H9 (cell line): ENCODE measurements at regions not wholly inside any gene's neighbourhood (a gene's known extent, or its start where the extent isn't known, plus 50 kb on each side); places are given as distances from the start of the nearest gene placed in this dataset.

Experiments used
- DNase-seq: peaks from one replicate; pipeline ENCODE4 v3.0.0-alpha.2; 2017
- H2AFZ ChIP-seq: one replicate; pipeline ENCODE4 v1.6.1; 2013; ENCODE audit warnings: mild to moderate bottlenecking, low read length, control low read depth, moderate library complexity
- H2AK5ac ChIP-seq: 2 replicates; pipeline ENCODE4 v1.6.1; 2013; ENCODE audit warnings: low read length, control low read depth, mixed read lengths; ENCODE audit not compliant: insufficient read length
- H2BK120ac ChIP-seq: one replicate; pipeline ENCODE4 v1.6.1; 2013; ENCODE audit warnings: low read depth, mild to moderate bottlenecking, low read length, control low read depth, inconsistent platforms; ENCODE audit not compliant: poor library complexity, severe bottlenecking
- H2BK12ac ChIP-seq: 2 replicates; pipeline ENCODE4 v1.6.1; 2013; ENCODE audit warnings: low read length, control low read depth, mixed read lengths, low read depth; ENCODE audit not compliant: insufficient read length
- H2BK15ac ChIP-seq: 2 replicates; pipeline ENCODE4 v1.6.1; 2013; ENCODE audit warnings: low read depth, low read length, control low read depth
- H2BK20ac ChIP-seq: one replicate; pipeline ENCODE4 v1.6.1; 2013; ENCODE audit warnings: low read depth, mild to moderate bottlenecking, low read length, control low read depth, inconsistent platforms; ENCODE audit not compliant: poor library complexity, severe bottlenecking
- H2BK5ac ChIP-seq: 2 replicates; pipeline ENCODE4 v1.6.1; 2013; ENCODE audit warnings: low read length, control low read depth, mixed read lengths; ENCODE audit not compliant: insufficient read length
- H3K14ac ChIP-seq: 2 replicates; pipeline ENCODE4 v1.6.1; 2013; ENCODE audit warnings: low read length, control low read depth; ENCODE audit not compliant: insufficient read depth
- H3K18ac ChIP-seq: 2 replicates; pipeline ENCODE4 v1.6.1; 2013; ENCODE audit warnings: low read depth, mild to moderate bottlenecking, mixed read lengths, low read length, control low read depth; ENCODE audit not compliant: insufficient read length
- H3K23ac ChIP-seq: 2 replicates; pipeline ENCODE4 v1.6.1; 2013; ENCODE audit warnings: low read length, control low read depth, mixed read lengths, low read depth; ENCODE audit not compliant: insufficient read length
- H3K23me2 ChIP-seq: 2 replicates; pipeline ENCODE4 v1.6.1; 2013; ENCODE audit warnings: low read depth, mild to moderate bottlenecking, mixed read lengths, low read length, control low read depth; ENCODE audit not compliant: insufficient read length, poor library complexity, severe bottlenecking
- H3K27ac ChIP-seq: 2 replicates; pipeline ENCODE4 v1.5.1; 2013; ENCODE audit warnings: low read length, control low read depth, mixed read lengths, low read depth; ENCODE audit not compliant: insufficient read length
- H3K27me3 ChIP-seq: 2 replicates; pipeline ENCODE4 v1.6.1; 2013; ENCODE audit warnings: low read length, control low read depth, inconsistent platforms; ENCODE audit not compliant: insufficient read depth
- H3K4ac ChIP-seq: 2 replicates; pipeline ENCODE4 v1.6.1; 2013; ENCODE audit warnings: low read depth, mild to moderate bottlenecking, control low read depth, inconsistent platforms, low read length, moderate library complexity
- H3K4me1 ChIP-seq: 2 replicates; pipeline ENCODE4 v1.6.1; 2013; ENCODE audit warnings: low read length, control low read depth, inconsistent platforms; ENCODE audit not compliant: insufficient read depth
- H3K4me2 ChIP-seq: 2 replicates; pipeline ENCODE4 v1.6.1; 2013; ENCODE audit warnings: low read length, control low read depth, mixed read lengths; ENCODE audit not compliant: insufficient read length, insufficient read depth
- H3K56ac ChIP-seq: 2 replicates; pipeline ENCODE4 v1.6.1; 2013; ENCODE audit warnings: low read depth, mild to moderate bottlenecking, mixed read lengths, low read length, control low read depth; ENCODE audit not compliant: insufficient read length
- H3K79me1 ChIP-seq: 2 replicates; pipeline ENCODE4 v1.6.1; 2013; ENCODE audit warnings: low read depth, mild to moderate bottlenecking, moderate library complexity, low read length, control low read depth, inconsistent platforms; ENCODE audit not compliant: insufficient read depth, poor library complexity, severe bottlenecking
- H3K79me2 ChIP-seq: 2 replicates; pipeline ENCODE4 v1.6.1; 2013; ENCODE audit warnings: low read length, control low read depth, inconsistent platforms; ENCODE audit not compliant: insufficient read depth
- H3K9ac ChIP-seq: 2 replicates; pipeline ENCODE4 v1.6.1; 2013; ENCODE audit warnings: low read length, control low read depth, mixed read lengths; ENCODE audit not compliant: insufficient read length; ENCODE audit errors: extremely low read depth
- H3K9me3 ChIP-seq: one replicate; pipeline ENCODE4 v1.6.1; 2013; ENCODE audit warnings: low read depth, low read length, inconsistent platforms; ENCODE audit not compliant: control insufficient read depth
- H3T11ph ChIP-seq: one replicate; pipeline ENCODE4 v1.6.1; 2013; ENCODE audit warnings: mild to moderate bottlenecking, low read length, control low read depth, inconsistent platforms
- H4K20me1 ChIP-seq: one replicate; pipeline ENCODE4 v1.6.1; 2013; ENCODE audit not compliant: control insufficient read depth, insufficient read length, insufficient read depth
- H4K5ac ChIP-seq: 2 replicates; pipeline ENCODE4 v1.6.1; 2013; ENCODE audit warnings: low read depth, mild to moderate bottlenecking, mixed read lengths, low read length, control low read depth; ENCODE audit not compliant: insufficient read length
- H4K8ac ChIP-seq: replicated peaks from 2 replicates; pipeline ENCODE4 v1.6.1; 2013; ENCODE audit warnings: low read length, control low read depth, mixed read lengths, low read depth; ENCODE audit not compliant: insufficient read length
- H4K91ac ChIP-seq: 2 replicates; pipeline ENCODE4 v1.6.1; 2013; ENCODE audit warnings: low read depth, mild to moderate bottlenecking, moderate library complexity, mixed read lengths, low read length, control low read depth; ENCODE audit not compliant: insufficient read length
- H3K27ac Mint-ChIP-seq, 3 experiments: 2 replicates in 2 of 3; 3 replicates in 1 of 3; pipeline ENCODE4 v1.8.0; 2020 to 2021; ENCODE audit warnings: mixed read lengths in 3 of 3, mild to moderate bottlenecking in 1 of 3, moderate library complexity in 1 of 3
- H3K27me3 Mint-ChIP-seq: 2 replicates; pipeline ENCODE4 v1.8.0; 2021; ENCODE audit warnings: low read depth, mild to moderate bottlenecking, moderate library complexity, mixed read lengths
- H3K36me3 Mint-ChIP-seq, 3 experiments: 2 replicates in 2 of 3; 3 replicates in 1 of 3; pipeline ENCODE4 v1.8.0; 2020 to 2021; ENCODE audit warnings: low read depth in 3 of 3, mixed read lengths in 3 of 3; ENCODE audit not compliant: insufficient read depth in 1 of 3
- H3K4me1 Mint-ChIP-seq, 2 experiments: 2 replicates each; pipeline ENCODE4 v1.8.0; 2020; ENCODE audit warnings: mixed read lengths in 2 of 2
- H3K4me3 Mint-ChIP-seq, 2 experiments: 2 replicates in 1 of 2; 3 replicates in 1 of 2; pipeline ENCODE4 v1.8.0; 2020 to 2021; ENCODE audit warnings: mild to moderate bottlenecking in 2 of 2, mixed read lengths in 2 of 2, moderate library complexity in 1 of 2
- H3K9me3 Mint-ChIP-seq, 2 experiments: 2 replicates in 1 of 2; 3 replicates in 1 of 2; pipeline ENCODE4 v1.8.0; 2020; ENCODE audit warnings: mild to moderate bottlenecking in 2 of 2, mixed read lengths in 2 of 2, moderate library complexity in 1 of 2
- WGBS: extraction: QIAGEN DNeasy Blood & Tissue Kit; methylation state at CpG from one replicate; pipeline ENCODE4 v1.1.7; 2013; ENCODE audit warnings: missing lambda C conversion rate, low lambda C conversion rate, mixed read lengths; ENCODE audit not compliant: insufficient read length; ENCODE audit errors: extremely low coverage; 5-methylcytosine and 5-hydroxymethylcytosine counted together
- TF ChIP-seq, protein P1 (sequence below): fragments of 200-600 bp; sonication (generic); conservative IDR thresholded peaks from 3 replicates; pipeline ENCODE4 v1.8.0; 2021; ENCODE audit warnings: antibody characterized with exemption, mild to moderate bottlenecking

DNA sequence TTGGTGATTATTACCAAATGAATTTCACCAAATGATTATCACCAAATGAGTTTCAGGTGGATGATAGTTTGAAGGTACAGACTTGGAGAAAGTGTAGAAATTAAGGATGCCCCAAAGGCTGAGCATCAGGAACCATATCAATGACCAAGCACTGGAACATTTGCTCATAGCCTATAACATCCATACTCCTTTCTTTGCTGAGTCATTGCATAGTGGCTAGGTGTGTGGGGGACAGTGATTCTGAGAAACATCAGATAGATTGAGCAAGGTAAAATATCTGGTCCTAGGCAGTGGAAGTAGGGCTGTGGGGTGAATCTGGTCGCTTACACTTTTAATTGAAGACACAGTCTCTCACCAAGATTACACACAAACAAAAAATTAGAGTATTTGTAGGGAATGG is 1362.5 kb upstream of the PABPC4L start:
- H3T11ph ChIP-seq: no peak overlapping the region
- Mint-ChIP-seq H3K27ac (no peak overlapping the region; a peak in 1 of 7 replicates), H3K27me3 (no peaks in the 10 kb centered on the region), H3K9me3 (no peaks in the 10 kb centered on the region), H3K4me1 (peaks cover 10 to 12% of the 10 kb centered on the region in 2 experiments), H3K36me3 (peaks cover 0 to 4% (median 0%) of the 10 kb centered on the region in 3 experiments; a peak in 2 of 7 replicates), H3K4me3 (no peak overlapping the region)
- H3K79me2 ChIP-seq: no peaks in the 10 kb centered on the region
- no peak overlapping the region for H2BK15ac ChIP-seq
- H3K9me3 ChIP-seq: no peaks in the 10 kb centered on the region
- H3K14ac ChIP-seq: no peak overlapping the region
- H3K27me3 ChIP-seq: no peaks in the 10 kb centered on the region
- DNase-seq: no peak
- WGBS: no CpG with 5 or more reads among the region's 1 CpG
- H3K4me1 ChIP-seq: no peaks in the 10 kb centered on the region
- no peak overlapping the region for H2BK20ac ChIP-seq
- no peak overlapping the region for H3K23ac ChIP-seq
- H3K23me2 ChIP-seq: no peaks in the 10 kb centered on the region
- no peaks in the 10 kb centered on the region for H3K79me1 ChIP-seq
- H2AK5ac ChIP-seq: no peak overlapping the region
- no peak overlapping the region for H4K8ac ChIP-seq
- H3K9ac ChIP-seq: no peak overlapping the region
- H2BK12ac ChIP-seq: no peak overlapping the region
- no peak overlapping the region for H3K56ac ChIP-seq
- H4K5ac ChIP-seq: no peak overlapping the region
- no peak overlapping the region for H2BK120ac ChIP-seq
- H3K4ac ChIP-seq: no peak overlapping the region
- no peak overlapping the region for H3K4me2 ChIP-seq
- no peak overlapping the region for H3K18ac ChIP-seq
- peak overlapping the region; percentile 36 for H2AFZ ChIP-seq
- H2BK5ac ChIP-seq: no peak overlapping the region
- H4K20me1 ChIP-seq: no peaks in the 10 kb centered on the region
- no peak overlapping the region for H4K91ac ChIP-seq
- no peak overlapping the region for H3K27ac ChIP-seq
- TF ChIP-seq, protein P1, sequence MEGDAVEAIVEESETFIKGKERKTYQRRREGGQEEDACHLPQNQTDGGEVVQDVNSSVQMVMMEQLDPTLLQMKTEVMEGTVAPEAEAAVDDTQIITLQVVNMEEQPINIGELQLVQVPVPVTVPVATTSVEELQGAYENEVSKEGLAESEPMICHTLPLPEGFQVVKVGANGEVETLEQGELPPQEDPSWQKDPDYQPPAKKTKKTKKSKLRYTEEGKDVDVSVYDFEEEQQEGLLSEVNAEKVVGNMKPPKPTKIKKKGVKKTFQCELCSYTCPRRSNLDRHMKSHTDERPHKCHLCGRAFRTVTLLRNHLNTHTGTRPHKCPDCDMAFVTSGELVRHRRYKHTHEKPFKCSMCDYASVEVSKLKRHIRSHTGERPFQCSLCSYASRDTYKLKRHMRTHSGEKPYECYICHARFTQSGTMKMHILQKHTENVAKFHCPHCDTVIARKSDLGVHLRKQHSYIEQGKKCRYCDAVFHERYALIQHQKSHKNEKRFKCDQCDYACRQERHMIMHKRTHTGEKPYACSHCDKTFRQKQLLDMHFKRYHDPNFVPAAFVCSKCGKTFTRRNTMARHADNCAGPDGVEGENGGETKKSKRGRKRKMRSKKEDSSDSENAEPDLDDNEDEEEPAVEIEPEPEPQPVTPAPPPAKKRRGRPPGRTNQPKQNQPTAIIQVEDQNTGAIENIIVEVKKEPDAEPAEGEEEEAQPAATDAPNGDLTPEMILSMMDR: no peak
